ENCODE measurements at regions not wholly inside any gene's neighbourhood (a gene's known extent, or its start where the extent isn't known, plus 50 kb on each side); places are given as distances from the start of the nearest gene placed in this dataset.

DNA sequence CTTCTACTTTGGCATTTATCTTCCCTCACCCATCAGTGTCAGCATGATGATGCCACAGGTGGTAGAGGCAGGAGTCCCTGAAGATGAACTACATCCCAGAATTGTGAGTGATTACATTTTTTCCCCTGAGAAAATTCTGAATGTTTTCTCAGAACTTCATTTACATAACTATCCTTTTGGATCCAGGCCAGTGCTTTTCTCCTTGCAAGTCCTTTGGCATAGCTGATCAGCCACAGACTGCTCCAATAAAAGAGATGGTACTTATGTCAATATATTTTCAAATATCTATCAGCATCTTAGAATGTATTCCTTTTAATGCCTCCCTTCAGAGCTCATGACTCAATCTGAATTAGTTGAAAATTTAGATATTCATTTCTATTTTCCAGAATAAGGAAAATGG lies 135.5 kb downstream of the IQUB start:
- intact Hi-C loops (cut with micrococcal nuclease) = no loop called here
- POLR2A ChIA-PET = no interaction called here
- no peak overlapping the region for H3K27ac ChIP-seq (ENCODE audit: extremely low read depth, low read depth, low read length)

DNA sequence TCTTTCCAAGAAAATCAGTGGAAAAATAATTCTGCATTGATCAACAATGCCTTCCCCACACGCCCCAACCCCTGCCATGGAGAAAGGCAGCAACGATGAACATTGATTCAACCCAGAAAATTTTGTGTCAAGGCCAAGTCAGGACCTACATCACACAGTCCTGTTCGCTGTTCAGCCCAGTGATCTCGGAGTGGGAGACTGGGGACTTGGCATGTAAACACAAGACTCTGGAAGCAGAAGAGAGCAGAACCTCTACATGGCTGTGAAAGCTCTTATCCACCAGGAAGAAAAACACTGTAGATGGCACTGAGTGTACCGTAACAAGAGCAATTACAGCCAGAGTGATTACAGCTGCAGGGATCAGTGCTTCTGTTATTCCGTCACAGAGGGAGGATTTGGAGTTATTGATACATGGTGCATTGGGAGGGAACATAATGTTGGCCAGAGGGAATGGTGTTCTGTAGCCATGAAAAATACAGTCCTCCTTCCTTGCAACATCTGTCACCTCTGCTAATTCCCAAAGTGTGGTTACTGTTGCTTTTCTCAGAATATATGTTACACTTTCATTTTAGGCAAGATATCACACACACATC lies 136.6 kb downstream of the IQUB start:
- in situ Hi-C loops (cut with MboI) = no loop called here
- no peak for ATAC-seq
- Histone ChIP-seq H3K4me1 (replicated peaks in 1 of 2; ENCODE audit: control insufficient read depth in 2 of 2, insufficient read depth in 2 of 2, low read length in 2 of 2) (no peaks in the 10 kb centered on the region), H4K20me1 (replicated peaks; ENCODE audit: control insufficient read depth, insufficient read depth, low read length) (no peaks in the 10 kb centered on the region), H3K9me1 (ENCODE audit: control insufficient read depth, insufficient read depth, low read length) (no peaks in the 10 kb centered on the region), H3K9me3 (replicated peaks; ENCODE audit: control insufficient read depth, insufficient read depth, low read depth, low read length) (no peaks in the 10 kb centered on the region), H3K4me2 (ENCODE audit: insufficient read depth, low read length) (no peak overlapping the region), H3K4me3 (no peak overlapping the region), H3K9ac (ENCODE audit: insufficient read depth in 1 of 2, low read depth in 2 of 2, low read length in 2 of 2) (no peak overlapping the region), H3K27me3 (ENCODE audit: control insufficient read depth in 2 of 2, insufficient read depth in 2 of 2, low read length in 2 of 2) (no peaks in the 10 kb centered on the region), H2AFZ (ENCODE audit: low read depth, low read length) (no peak overlapping the region), H3K36me3 (ENCODE audit: control insufficient read depth, insufficient read depth, low read length) (no peaks in the 10 kb centered on the region), H3K79me2 (ENCODE audit: control insufficient read depth, insufficient read depth, low read length) (no peaks in the 10 kb centered on the region), H3K27ac (ENCODE audit: extremely low read depth, low read depth, low read length) (no peak overlapping the region)
- intact Hi-C loops (cut with micrococcal nuclease) = no loop called here
- no peak for DNase-seq (ENCODE audit: extremely low read depth in 1 of 4, low spot score in 3 of 4)
- no TSS peak for BruUV-seq (replicated peaks)
- WGBS (ENCODE audit: insufficient coverage, low coverage, missing lambda C conversion rate) = 0% methylated on average over 6 of the region's 6 CpGs
- ChIA-PET POLR2A (no interaction called here), CTCF (ENCODE audit: low intra/inter-chr PET ratio) (no interaction called here)
- no peak for FAIRE-seq
- TF ChIP-seq NFE2 (IDR thresholded peaks at IDR 0.05; ENCODE audit: low read depth) = no peak
- no peak for TF ChIP-seq NFYB (IDR thresholded peaks at IDR 0.05; ENCODE audit: extremely low read depth, insufficient read length)
- no peak for TF ChIP-seq BRD9 (IDR thresholded peaks at IDR 0.05; ENCODE audit: low read depth, partially characterized antibody)
- TF ChIP-seq, protein P1, sequence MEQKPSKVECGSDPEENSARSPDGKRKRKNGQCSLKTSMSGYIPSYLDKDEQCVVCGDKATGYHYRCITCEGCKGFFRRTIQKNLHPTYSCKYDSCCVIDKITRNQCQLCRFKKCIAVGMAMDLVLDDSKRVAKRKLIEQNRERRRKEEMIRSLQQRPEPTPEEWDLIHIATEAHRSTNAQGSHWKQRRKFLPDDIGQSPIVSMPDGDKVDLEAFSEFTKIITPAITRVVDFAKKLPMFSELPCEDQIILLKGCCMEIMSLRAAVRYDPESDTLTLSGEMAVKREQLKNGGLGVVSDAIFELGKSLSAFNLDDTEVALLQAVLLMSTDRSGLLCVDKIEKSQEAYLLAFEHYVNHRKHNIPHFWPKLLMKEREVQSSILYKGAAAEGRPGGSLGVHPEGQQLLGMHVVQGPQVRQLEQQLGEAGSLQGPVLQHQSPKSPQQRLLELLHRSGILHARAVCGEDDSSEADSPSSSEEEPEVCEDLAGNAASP (IDR thresholded peaks at IDR 0.05) = no peak
- TF ChIP-seq ZNF165 (CRISPR knock-in tag; IDR thresholded peaks at IDR 0.05; ENCODE audit: borderline replicate concordance) = no peak
- TF ChIP-seq, protein P2, sequence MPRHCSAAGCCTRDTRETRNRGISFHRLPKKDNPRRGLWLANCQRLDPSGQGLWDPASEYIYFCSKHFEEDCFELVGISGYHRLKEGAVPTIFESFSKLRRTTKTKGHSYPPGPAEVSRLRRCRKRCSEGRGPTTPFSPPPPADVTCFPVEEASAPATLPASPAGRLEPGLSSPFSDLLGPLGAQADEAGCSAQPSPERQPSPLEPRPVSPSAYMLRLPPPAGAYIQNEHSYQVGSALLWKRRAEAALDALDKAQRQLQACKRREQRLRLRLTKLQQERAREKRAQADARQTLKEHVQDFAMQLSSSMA (CRISPR knock-in tag; IDR thresholded peaks at IDR 0.05) = no peak
- TF ChIP-seq HNRNPLL (IDR thresholded peaks at IDR 0.05; ENCODE audit: low read depth, low read length, poor library complexity, severe bottlenecking) = no peak
- no peak for TF ChIP-seq ZC3H11A (IDR thresholded peaks at IDR 0.05; ENCODE audit: low read depth, low read length)
- no peak for TF ChIP-seq NR1H2 (CRISPR knock-in tag; IDR thresholded peaks at IDR 0.05)
- no peak for TF ChIP-seq PHF8 (IDR thresholded peaks at IDR 0.05; ENCODE audit: borderline replicate concordance, low read length)
- TF ChIP-seq HMG20B (CRISPR knock-in tag; IDR thresholded peaks at IDR 0.05) = no peak
- no peak for TF ChIP-seq HDAC6 (IDR thresholded peaks at IDR 0.05; ENCODE audit: low read depth, low read length)
- TF ChIP-seq FOSL1 (tag; conservative IDR thresholded peaks at IDR 0.05) = no peak
- TF ChIP-seq IFI16 (CRISPR knock-in tag; IDR thresholded peaks at IDR 0.05) = no peak

More for the DNA sequence above, 135.5 kb downstream of the IQUB start:
- no peaks in the 10 kb centered on the region for H3K9me3 ChIP-seq (replicated peaks; ENCODE audit: control insufficient read depth, insufficient read depth, low read depth, low read length)
- H3K4me1 ChIP-seq (replicated peaks in 1 of 2; ENCODE audit: control insufficient read depth in 2 of 2, insufficient read depth in 2 of 2, low read length in 2 of 2) = no peaks in the 10 kb centered on the region
- H3K79me2 ChIP-seq (ENCODE audit: control insufficient read depth, insufficient read depth, low read length) = no peaks in the 10 kb centered on the region
- no peak overlapping the region for H2AFZ ChIP-seq (ENCODE audit: low read depth, low read length)
- H4K20me1 ChIP-seq (replicated peaks; ENCODE audit: control insufficient read depth, insufficient read depth, low read length) = no peaks in the 10 kb centered on the region
- H3K9ac ChIP-seq (ENCODE audit: insufficient read depth in 1 of 2, low read depth in 2 of 2, low read length in 2 of 2) = no peak overlapping the region
- DNase-seq (ENCODE audit: extremely low read depth in 1 of 4, low spot score in 3 of 4) (no peak), FAIRE-seq (no peak), ATAC-seq (no peak)
- no TSS peak for BruUV-seq (replicated peaks)
- no peaks in the 10 kb centered on the region for H3K9me1 ChIP-seq (ENCODE audit: control insufficient read depth, insufficient read depth, low read length)
- H3K27me3 ChIP-seq (ENCODE audit: control insufficient read depth in 2 of 2, insufficient read depth in 2 of 2, low read length in 2 of 2) = no peaks in the 10 kb centered on the region
- no peak overlapping the region for H3K4me2 ChIP-seq (ENCODE audit: insufficient read depth, low read length)
- in situ Hi-C loops (cut with MboI) = no loop called here
- H3K4me3 ChIP-seq = no peak overlapping the region
- H3K36me3 ChIP-seq (ENCODE audit: control insufficient read depth, insufficient read depth, low read length) = no peaks in the 10 kb centered on the region
- TF ChIP-seq SIX5 (IDR thresholded peaks at IDR 0.05; ENCODE audit: borderline replicate concordance in 1 of 2, insufficient read depth in 1 of 2, low read depth in 1 of 2, low read length in 2 of 2) = no peak
- no peak for TF ChIP-seq ELF4 (CRISPR knock-in tag; IDR thresholded peaks at IDR 0.05)
- TF ChIP-seq ZNF24 (IDR thresholded peaks at IDR 0.05) = no peak
- TF ChIP-seq SIN3B (IDR thresholded peaks at IDR 0.05; ENCODE audit: low read depth) = no peak
- no peak for TF ChIP-seq XRCC3 (IDR thresholded peaks at IDR 0.05)
- no peak for TF ChIP-seq NFE2 (IDR thresholded peaks at IDR 0.05; ENCODE audit: low read depth)
- TF ChIP-seq SLC30A9 (CRISPR knock-in tag; IDR thresholded peaks at IDR 0.05) = no peak
- CTCF ChIA-PET (ENCODE audit: low intra/inter-chr PET ratio) = no interaction called here
